PC-3 (cell line): ENCODE measurements at regions not wholly inside any gene's neighbourhood (a gene's known extent, or its start where the extent isn't known, plus 50 kb on each side); places are given as distances from the start of the nearest gene placed in this dataset.

ENCODE experiments used
- EZH2 ChIP-seq: fragments of 300-600 bp; sonication (generic); IDR thresholded peaks from one replicate; pipeline ENCODE4 v1.6.1; 2017; ENCODE audit warnings: antibody characterized with exemption, mild to moderate bottlenecking, low read length; ENCODE audit not compliant: unreplicated experiment
- EZH2phosphoT487 ChIP-seq: fragments of 300-600 bp; sonication (generic); IDR thresholded peaks from 2 replicates; pipeline ENCODE4 v1.6.1; 2018; ENCODE audit warnings: mild to moderate bottlenecking, antibody characterized with exemption, low read length, borderline replicate concordance
- TF ChIP-seq, protein P1 (sequence below): fragments of 300-600 bp; sonication (generic); conservative IDR thresholded peaks from 2 replicates; pipeline ENCODE4 v1.5.1; 2017; ENCODE audit warnings: antibody characterized with exemption, low read depth, mild to moderate bottlenecking, low read length

- TF ChIP-seq, protein P1, sequence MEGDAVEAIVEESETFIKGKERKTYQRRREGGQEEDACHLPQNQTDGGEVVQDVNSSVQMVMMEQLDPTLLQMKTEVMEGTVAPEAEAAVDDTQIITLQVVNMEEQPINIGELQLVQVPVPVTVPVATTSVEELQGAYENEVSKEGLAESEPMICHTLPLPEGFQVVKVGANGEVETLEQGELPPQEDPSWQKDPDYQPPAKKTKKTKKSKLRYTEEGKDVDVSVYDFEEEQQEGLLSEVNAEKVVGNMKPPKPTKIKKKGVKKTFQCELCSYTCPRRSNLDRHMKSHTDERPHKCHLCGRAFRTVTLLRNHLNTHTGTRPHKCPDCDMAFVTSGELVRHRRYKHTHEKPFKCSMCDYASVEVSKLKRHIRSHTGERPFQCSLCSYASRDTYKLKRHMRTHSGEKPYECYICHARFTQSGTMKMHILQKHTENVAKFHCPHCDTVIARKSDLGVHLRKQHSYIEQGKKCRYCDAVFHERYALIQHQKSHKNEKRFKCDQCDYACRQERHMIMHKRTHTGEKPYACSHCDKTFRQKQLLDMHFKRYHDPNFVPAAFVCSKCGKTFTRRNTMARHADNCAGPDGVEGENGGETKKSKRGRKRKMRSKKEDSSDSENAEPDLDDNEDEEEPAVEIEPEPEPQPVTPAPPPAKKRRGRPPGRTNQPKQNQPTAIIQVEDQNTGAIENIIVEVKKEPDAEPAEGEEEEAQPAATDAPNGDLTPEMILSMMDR: no peak
- TF ChIP-seq EZH2phosphoT487: no peak
- no peak for TF ChIP-seq EZH2
These were observed 134.9 kb upstream of the THBS1 start for GRCh38 chr15:39445931-39446330.
